SK-N-MC (cell line): ENCODE measurements at regions not wholly inside any gene's neighbourhood (a gene's known extent, or its start where the extent isn't known, plus 50 kb on each side); places are given as distances from the start of the nearest gene placed in this dataset.

Experiments used
- EZH2 ChIP-seq: fragments of 200-600 bp; sonication (generic); IDR thresholded peaks from one replicate; pipeline ENCODE4 v1.6.1; 2017; ENCODE audit warnings: antibody characterized with exemption
- FOXP2 ChIP-seq: optimal IDR thresholded peaks from 2 replicates; pipeline ENCODE3; 2011; ENCODE audit warnings: mild to moderate bottlenecking, moderate library complexity; ENCODE audit not compliant: insufficient read depth; ENCODE audit errors: extremely low read length, control extremely low read depth
- POLR2AphosphoS5 ChIP-seq: IDR thresholded peaks from 2 replicates; pipeline ENCODE4 v1.6.1; 2012; ENCODE audit warnings: mild to moderate bottlenecking, low read depth, low read length, borderline replicate concordance

- TF ChIP-seq POLR2AphosphoS5: no peak
- no peak for TF ChIP-seq FOXP2
- no peak for TF ChIP-seq EZH2
Observed at GRCh38 chr13:97858161-97858560, 95.3 kb upstream of the IPO5 start.
